ENCODE measurements at regions not wholly inside any gene's neighbourhood (a gene's known extent, or its start where the extent isn't known, plus 50 kb on each side); places are given as distances from the start of the nearest gene placed in this dataset.

DNA sequence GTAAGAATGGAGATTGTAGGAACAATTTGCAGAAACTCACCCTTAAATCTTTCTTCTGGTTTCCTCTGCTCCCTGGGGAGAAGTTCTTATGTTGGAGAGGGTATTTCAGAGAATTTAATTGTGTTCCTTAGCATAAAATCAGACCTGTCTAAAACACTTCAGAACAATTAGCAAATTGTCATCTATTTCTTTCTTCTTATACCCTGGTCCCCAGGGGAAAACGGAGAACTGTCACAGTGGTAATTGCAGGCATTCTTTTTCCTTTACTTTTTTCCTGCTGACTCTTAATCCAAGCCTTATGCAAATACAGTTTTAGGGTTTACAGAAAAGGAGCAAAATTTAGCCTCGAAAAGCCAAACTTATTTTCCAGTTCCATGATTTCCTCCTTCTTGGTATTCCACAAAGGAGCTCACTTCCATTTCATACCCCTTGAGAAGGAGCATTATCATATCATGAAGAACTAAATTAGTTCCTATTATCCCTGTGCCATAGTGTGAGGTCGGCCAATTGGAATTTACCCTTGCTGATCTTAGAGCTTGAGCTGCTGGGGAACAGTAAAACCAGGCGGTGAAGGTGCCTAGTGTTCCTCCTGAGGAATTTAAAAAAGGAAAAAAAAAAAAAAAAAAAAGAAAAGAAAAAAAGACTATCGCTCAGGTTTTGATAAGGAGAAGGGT lies 173.8 kb downstream of the IL15 start:
- TF ChIP-seq ZC3H10 (CRISPR knock-in tag; IDR thresholded peaks at IDR 0.05) (no peak), RARB (CRISPR knock-in tag; IDR thresholded peaks at IDR 0.05) (no peak), ZNF70 (CRISPR knock-in tag; IDR thresholded peaks at IDR 0.05) (no peak), ZFP3 (CRISPR knock-in tag; IDR thresholded peaks at IDR 0.05) (no peak), ZFP30 (CRISPR knock-in tag; IDR thresholded peaks at IDR 0.05) (no peak), CSDC2 (CRISPR knock-in tag; IDR thresholded peaks at IDR 0.05) (no peak), TOX (CRISPR knock-in tag; IDR thresholded peaks at IDR 0.05; ENCODE audit: borderline replicate concordance) (no peak)
- TF ChIP-seq, protein P1, sequence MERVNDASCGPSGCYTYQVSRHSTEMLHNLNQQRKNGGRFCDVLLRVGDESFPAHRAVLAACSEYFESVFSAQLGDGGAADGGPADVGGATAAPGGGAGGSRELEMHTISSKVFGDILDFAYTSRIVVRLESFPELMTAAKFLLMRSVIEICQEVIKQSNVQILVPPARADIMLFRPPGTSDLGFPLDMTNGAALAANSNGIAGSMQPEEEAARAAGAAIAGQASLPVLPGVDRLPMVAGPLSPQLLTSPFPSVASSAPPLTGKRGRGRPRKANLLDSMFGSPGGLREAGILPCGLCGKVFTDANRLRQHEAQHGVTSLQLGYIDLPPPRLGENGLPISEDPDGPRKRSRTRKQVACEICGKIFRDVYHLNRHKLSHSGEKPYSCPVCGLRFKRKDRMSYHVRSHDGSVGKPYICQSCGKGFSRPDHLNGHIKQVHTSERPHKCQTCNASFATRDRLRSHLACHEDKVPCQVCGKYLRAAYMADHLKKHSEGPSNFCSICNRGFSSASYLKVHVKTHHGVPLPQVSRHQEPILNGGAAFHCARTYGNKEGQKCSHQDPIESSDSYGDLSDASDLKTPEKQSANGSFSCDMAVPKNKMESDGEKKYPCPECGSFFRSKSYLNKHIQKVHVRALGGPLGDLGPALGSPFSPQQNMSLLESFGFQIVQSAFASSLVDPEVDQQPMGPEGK (CRISPR knock-in tag; IDR thresholded peaks at IDR 0.05; ENCODE audit: borderline replicate concordance): no peak
- TF ChIP-seq, protein P2, sequence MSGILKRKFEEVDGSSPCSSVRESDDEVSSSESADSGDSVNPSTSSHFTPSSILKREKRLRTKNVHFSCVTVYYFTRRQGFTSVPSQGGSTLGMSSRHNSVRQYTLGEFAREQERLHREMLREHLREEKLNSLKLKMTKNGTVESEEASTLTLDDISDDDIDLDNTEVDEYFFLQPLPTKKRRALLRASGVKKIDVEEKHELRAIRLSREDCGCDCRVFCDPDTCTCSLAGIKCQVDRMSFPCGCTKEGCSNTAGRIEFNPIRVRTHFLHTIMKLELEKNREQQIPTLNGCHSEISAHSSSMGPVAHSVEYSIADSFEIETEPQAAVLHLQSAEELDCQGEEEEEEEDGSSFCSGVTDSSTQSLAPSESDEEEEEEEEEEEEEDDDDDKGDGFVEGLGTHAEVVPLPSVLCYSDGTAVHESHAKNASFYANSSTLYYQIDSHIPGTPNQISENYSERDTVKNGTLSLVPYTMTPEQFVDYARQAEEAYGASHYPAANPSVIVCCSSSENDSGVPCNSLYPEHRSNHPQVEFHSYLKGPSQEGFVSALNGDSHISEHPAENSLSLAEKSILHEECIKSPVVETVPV (CRISPR knock-in tag; IDR thresholded peaks at IDR 0.05): no peak

Measured in SK-N-SH treated with all-trans-retinoic acid at 6 μM for 48 hours (cell line).